HL-60 (cell line): ENCODE measurements at regions not wholly inside any gene's neighbourhood (a gene's known extent, or its start where the extent isn't known, plus 50 kb on each side); places are given as distances from the start of the nearest gene placed in this dataset.

Experiments
- DNase-seq, 2 experiments: peaks; one replicate each; pipeline ENCODE4 v3.0.0-alpha.2; 2010 to 2020; ENCODE audit warnings: low read depth in 1 of 2, low spot score in 1 of 2
- H3K27ac ChIP-seq: fragments of 250-450 bp; sonication (Bioruptor Pico); replicated peaks from 2 replicates; pipeline ENCODE4 v1.5.1; 2020; ENCODE audit warnings: mild to moderate bottlenecking, moderate library complexity
- H3K27me3 ChIP-seq: fragments of 250-450 bp; sonication (Bioruptor Pico); 2 replicates; pipeline ENCODE4 v1.5.1; 2021; ENCODE audit warnings: mild to moderate bottlenecking, moderate library complexity; ENCODE audit not compliant: insufficient read depth, poor library complexity, severe bottlenecking
- H3K4me3 ChIP-seq: replicated peaks from 2 replicates; pipeline ENCODE4 v1.5.1; 2011; ENCODE audit warnings: mild to moderate bottlenecking, control low read depth, low read length; ENCODE audit not compliant: insufficient read depth
- GABPA ChIP-seq: IDR thresholded peaks from 2 replicates; pipeline ENCODE4 v1.6.1; 2012; ENCODE audit warnings: low read depth
- POLR2AphosphoS5 ChIP-seq: IDR thresholded peaks from 2 replicates; pipeline ENCODE4 v1.6.1; 2012; ENCODE audit warnings: low read depth
- REST ChIP-seq: IDR thresholded peaks from 2 replicates; pipeline ENCODE4 v1.6.1; 2012; ENCODE audit warnings: low read depth; ENCODE audit not compliant: insufficient replicate concordance
- SPI1 ChIP-seq: IDR thresholded peaks from 2 replicates; pipeline ENCODE4 v1.6.1; 2012; ENCODE audit warnings: low read depth, mild to moderate bottlenecking, borderline replicate concordance
- TF ChIP-seq, protein P1 (sequence below): IDR thresholded peaks from one replicate; pipeline ENCODE4 v1.5.1; 2011; ENCODE audit warnings: low read length, control low read depth, inconsistent platforms; ENCODE audit not compliant: insufficient read depth

GRCh38 chr1:208748387-208749165 is 504.4 kb upstream of the PLXNA2 start:
- DNase-seq, result no peak
- no peak overlapping the region for H3K4me3 ChIP-seq
- TF ChIP-seq REST (no peak), GABPA (no peak), SPI1 (no peak), POLR2AphosphoS5 (no peak)
- TF ChIP-seq, protein P1, sequence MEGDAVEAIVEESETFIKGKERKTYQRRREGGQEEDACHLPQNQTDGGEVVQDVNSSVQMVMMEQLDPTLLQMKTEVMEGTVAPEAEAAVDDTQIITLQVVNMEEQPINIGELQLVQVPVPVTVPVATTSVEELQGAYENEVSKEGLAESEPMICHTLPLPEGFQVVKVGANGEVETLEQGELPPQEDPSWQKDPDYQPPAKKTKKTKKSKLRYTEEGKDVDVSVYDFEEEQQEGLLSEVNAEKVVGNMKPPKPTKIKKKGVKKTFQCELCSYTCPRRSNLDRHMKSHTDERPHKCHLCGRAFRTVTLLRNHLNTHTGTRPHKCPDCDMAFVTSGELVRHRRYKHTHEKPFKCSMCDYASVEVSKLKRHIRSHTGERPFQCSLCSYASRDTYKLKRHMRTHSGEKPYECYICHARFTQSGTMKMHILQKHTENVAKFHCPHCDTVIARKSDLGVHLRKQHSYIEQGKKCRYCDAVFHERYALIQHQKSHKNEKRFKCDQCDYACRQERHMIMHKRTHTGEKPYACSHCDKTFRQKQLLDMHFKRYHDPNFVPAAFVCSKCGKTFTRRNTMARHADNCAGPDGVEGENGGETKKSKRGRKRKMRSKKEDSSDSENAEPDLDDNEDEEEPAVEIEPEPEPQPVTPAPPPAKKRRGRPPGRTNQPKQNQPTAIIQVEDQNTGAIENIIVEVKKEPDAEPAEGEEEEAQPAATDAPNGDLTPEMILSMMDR, result no peak
- no peak overlapping the region for H3K27ac ChIP-seq
- H3K27me3 ChIP-seq, result no peaks in the 10 kb centered on the region

GRCh38 chr1:208756339-208756981 is 512.3 kb upstream of the PLXNA2 start:
- no peak for DNase-seq
- TF ChIP-seq REST, result no peak
- H3K27ac ChIP-seq, result no peak overlapping the region
- H3K27me3 ChIP-seq, result no peaks in the 10 kb centered on the region
- H3K4me3 ChIP-seq, result no peak overlapping the region

- TF ChIP-seq SPI1 (no peak), POLR2AphosphoS5 (no peak), REST (no peak), GABPA (no peak)
- TF ChIP-seq, protein P1, result no peak
- DNase-seq, result no peak
- no peak overlapping the region for H3K27ac ChIP-seq
Measured at GRCh38 chr1:208757846-208758245, 513.7 kb upstream of the PLXNA2 start.

More at GRCh38 chr1:208757846-208758245, 513.7 kb upstream of the PLXNA2 start:
- Histone ChIP-seq H3K27me3 (no peaks in the 10 kb centered on the region), H3K4me3 (no peak overlapping the region)
